Ishikawa (cell line): ENCODE measurements at regions not wholly inside any gene's neighbourhood (a gene's known extent, or its start where the extent isn't known, plus 50 kb on each side); places are given as distances from the start of the nearest gene placed in this dataset.

Experiments
- CEBPB ChIP-seq: IDR thresholded peaks from 2 replicates; pipeline ENCODE4 v1.6.1; 2012
- CREB1 ChIP-seq: IDR thresholded peaks from 2 replicates; pipeline ENCODE4 v1.6.1; 2012; ENCODE audit warnings: low read depth
- EGR1 ChIP-seq: IDR thresholded peaks from 2 replicates; pipeline ENCODE4 v1.6.1; 2012
- EP300 ChIP-seq: IDR thresholded peaks from 2 replicates; pipeline ENCODE4 v1.6.1; 2012; ENCODE audit warnings: borderline replicate concordance
- MAX ChIP-seq: IDR thresholded peaks from 2 replicates; pipeline ENCODE4 v1.6.1; 2012
- NFIC ChIP-seq: IDR thresholded peaks from 2 replicates; pipeline ENCODE4 v1.6.1; 2012
- RAD21 ChIP-seq: IDR thresholded peaks from 2 replicates; pipeline ENCODE4 v1.6.1; 2012; ENCODE audit warnings: low read depth
- REST ChIP-seq: IDR thresholded peaks from 2 replicates; pipeline ENCODE4 v1.6.1; 2012; ENCODE audit warnings: low read depth, mild to moderate bottlenecking
- TAF1 ChIP-seq: IDR thresholded peaks from 2 replicates; pipeline ENCODE4 v1.6.1; 2012; ENCODE audit warnings: low read depth, mild to moderate bottlenecking
- TCF12 ChIP-seq: IDR thresholded peaks from 2 replicates; pipeline ENCODE4 v1.6.1; 2012; ENCODE audit warnings: low read depth
- YY1 ChIP-seq: IDR thresholded peaks from 2 replicates; pipeline ENCODE4 v1.6.1; 2012; ENCODE audit warnings: low read depth
- ZBTB7A ChIP-seq: IDR thresholded peaks from 2 replicates; pipeline ENCODE4 v1.6.1; 2012; ENCODE audit warnings: low read depth

- no peak for TF ChIP-seq CREB1
- TF ChIP-seq TAF1: no peak
- TF ChIP-seq YY1: no peak
- TF ChIP-seq ZBTB7A: no peak
- no peak for TF ChIP-seq REST
- no peak for TF ChIP-seq EP300
- no peak for TF ChIP-seq TCF12
- TF ChIP-seq EGR1: no peak
- no peak for TF ChIP-seq RAD21
- no peak for TF ChIP-seq NFIC
- no peak for TF ChIP-seq MAX
- no peak for TF ChIP-seq CEBPB
Observed at GRCh38 chr7:86923527-86923926, 135.9 kb downstream of the ELAPOR2 start.
